Kidney glomerular epithelial cell (primary cell): ENCODE measurements at regions not wholly inside any gene's neighbourhood (a gene's known extent, or its start where the extent isn't known, plus 50 kb on each side); places are given as distances from the start of the nearest gene placed in this dataset.

Source experiments
- DNase-seq: peaks from one replicate; lab custom pipeline; 2025; lab: John Stamatoyannopoulos, UW

- no peak for DNase-seq
Measured at GRCh38 chr2:104537116-104537515, 316.8 kb upstream of the POU3F3 start.

GRCh38 chr2:104538077-104538476 is 315.8 kb upstream of the POU3F3 start:
- DNase-seq, result no peak

GRCh38 chr2:104539649-104540048 is 314.3 kb upstream of the POU3F3 start:
- no peak for DNase-seq

GRCh38 chr2:104545055-104545454 is 308.9 kb upstream of the POU3F3 start:
- no peak for DNase-seq

- no peak for DNase-seq
Measured at GRCh38 chr2:104546537-104546936, 307.4 kb upstream of the POU3F3 start.

- no peak for DNase-seq
Measured at GRCh38 chr2:104547221-104547620, 306.7 kb upstream of the POU3F3 start.

- no peak for DNase-seq
Measured at GRCh38 chr2:104561251-104561650, 292.7 kb upstream of the POU3F3 start.

GRCh38 chr2:104562537-104562936 is 291.4 kb upstream of the POU3F3 start:
- no peak for DNase-seq

GRCh38 chr2:104563398-104563996 is 290.4 kb upstream of the POU3F3 start:
- no peak for DNase-seq

- no peak for DNase-seq
Measured at GRCh38 chr2:104568247-104568646, 285.7 kb upstream of the POU3F3 start.

GRCh38 chr2:104570259-104570658 is 283.7 kb upstream of the POU3F3 start:
- DNase-seq, result no peak

- no peak for DNase-seq
Measured at GRCh38 chr2:104572834-104573233, 281.1 kb upstream of the POU3F3 start.

GRCh38 chr2:104574367-104574766 is 279.5 kb upstream of the POU3F3 start:
- no peak for DNase-seq

- DNase-seq, result no peak
Measured at GRCh38 chr2:104577143-104577542, 276.8 kb upstream of the POU3F3 start.

GRCh38 chr2:104582471-104582870 is 271.4 kb upstream of the POU3F3 start:
- no peak for DNase-seq

GRCh38 chr2:104583811-104584210 is 270.1 kb upstream of the POU3F3 start:
- DNase-seq, result no peak

GRCh38 chr2:104584393-104584792 is 269.5 kb upstream of the POU3F3 start:
- DNase-seq, result no peak

- no peak for DNase-seq
Measured at GRCh38 chr2:104595576-104595975, 258.3 kb upstream of the POU3F3 start.

- DNase-seq, result no peak
Measured at GRCh38 chr2:104597942-104598341, 256.0 kb upstream of the POU3F3 start.

GRCh38 chr2:104598636-104599035 is 255.3 kb upstream of the POU3F3 start:
- DNase-seq, result no peak

GRCh38 chr2:104599787-104600510 is 254.0 kb upstream of the POU3F3 start:
- no peak for DNase-seq

- no peak for DNase-seq
Measured at GRCh38 chr2:104606056-104606455, 247.9 kb upstream of the POU3F3 start.

GRCh38 chr2:104616856-104617255 is 237.1 kb upstream of the POU3F3 start:
- no peak for DNase-seq

GRCh38 chr2:104620801-104621200 is 233.1 kb upstream of the POU3F3 start:
- no peak for DNase-seq
